NCI-H2107 treated with DMSO at 0.1 percent for 48 hours (cell line): ENCODE measurements at regions not wholly inside any gene's neighbourhood (a gene's known extent, or its start where the extent isn't known, plus 50 kb on each side); places are given as distances from the start of the nearest gene placed in this dataset.

Experiments
- DNase-seq: peaks from one replicate; lab custom pipeline; 2025; ENCODE audit not compliant: unreplicated experiment; lab: John Stamatoyannopoulos, UW

DNA sequence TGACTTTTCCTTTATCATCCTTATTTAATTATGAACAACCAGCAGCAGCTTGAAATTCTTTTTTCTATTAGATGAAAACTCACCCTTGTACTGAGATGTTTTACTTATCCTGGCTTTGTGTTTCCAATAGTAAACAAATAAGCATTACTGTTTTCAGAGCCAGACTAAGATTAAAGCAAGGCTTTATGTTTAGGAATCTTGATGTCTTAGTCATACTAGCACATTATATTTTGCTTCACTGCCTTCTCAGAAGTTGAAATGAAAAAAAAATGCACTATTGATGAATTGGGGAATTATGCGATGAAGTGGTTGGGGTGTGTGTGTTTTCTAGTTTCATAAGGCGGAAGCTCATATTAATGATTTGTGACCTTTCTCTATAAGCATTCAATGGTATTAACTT, 301.2 kb upstream of the E2F7 start:
- no peak for DNase-seq

GRCh38 chr12:77364400-77364799, 299.0 kb upstream of the E2F7 start:
- no peak for DNase-seq

DNA sequence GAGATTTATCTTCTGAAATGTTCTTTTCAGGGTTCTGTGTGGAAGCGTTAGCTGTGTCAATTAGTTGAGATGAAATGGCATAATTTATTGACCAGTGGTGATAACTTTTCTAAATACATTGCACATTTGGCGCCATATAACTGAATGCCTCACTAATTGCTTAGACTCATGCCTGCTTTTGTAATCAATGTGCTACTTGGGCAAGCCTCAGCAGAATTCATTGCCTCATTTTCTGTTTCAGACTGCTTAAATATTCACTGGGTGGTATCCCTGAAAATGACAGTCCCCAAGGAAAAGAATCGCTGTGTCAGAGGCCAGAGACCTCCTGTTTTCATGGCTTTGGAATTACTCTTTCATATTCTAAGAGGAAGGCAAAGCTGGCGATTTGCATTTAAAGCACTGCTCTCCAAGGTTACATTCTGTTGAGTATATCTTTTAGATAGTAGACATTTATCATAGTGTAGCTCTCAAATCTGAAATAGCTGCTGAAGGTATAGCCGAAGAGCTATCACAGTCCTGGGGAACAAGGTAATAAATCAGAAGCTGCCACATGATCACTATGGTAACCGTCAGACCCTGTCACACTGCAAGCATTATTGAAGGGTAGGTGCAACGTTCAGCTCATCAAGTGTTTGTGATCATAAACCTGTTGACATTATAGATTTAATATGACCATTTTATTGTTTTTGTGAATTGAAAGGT, 297.3 kb upstream of the E2F7 start:
- DNase-seq = no peak

DNA sequence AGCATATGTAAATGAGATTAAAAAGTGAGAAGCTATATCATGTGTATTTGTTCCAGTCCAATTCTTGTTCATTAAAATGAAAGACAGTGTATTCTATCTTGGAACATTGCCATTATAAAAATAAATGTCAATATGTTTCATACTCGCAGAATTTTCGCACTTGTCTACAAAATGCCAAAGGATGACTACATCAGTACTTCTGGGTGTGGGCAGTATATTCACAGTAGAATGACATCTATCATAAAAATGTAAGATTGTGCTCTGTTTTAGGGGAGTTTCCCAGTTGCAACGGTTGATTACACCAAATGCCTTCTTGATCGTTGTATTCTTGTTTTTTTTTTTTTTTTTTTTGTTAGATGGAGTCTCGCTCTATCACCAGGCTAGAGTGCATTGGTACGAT, 292.3 kb upstream of the E2F7 start:
- DNase-seq = no peak

DNA sequence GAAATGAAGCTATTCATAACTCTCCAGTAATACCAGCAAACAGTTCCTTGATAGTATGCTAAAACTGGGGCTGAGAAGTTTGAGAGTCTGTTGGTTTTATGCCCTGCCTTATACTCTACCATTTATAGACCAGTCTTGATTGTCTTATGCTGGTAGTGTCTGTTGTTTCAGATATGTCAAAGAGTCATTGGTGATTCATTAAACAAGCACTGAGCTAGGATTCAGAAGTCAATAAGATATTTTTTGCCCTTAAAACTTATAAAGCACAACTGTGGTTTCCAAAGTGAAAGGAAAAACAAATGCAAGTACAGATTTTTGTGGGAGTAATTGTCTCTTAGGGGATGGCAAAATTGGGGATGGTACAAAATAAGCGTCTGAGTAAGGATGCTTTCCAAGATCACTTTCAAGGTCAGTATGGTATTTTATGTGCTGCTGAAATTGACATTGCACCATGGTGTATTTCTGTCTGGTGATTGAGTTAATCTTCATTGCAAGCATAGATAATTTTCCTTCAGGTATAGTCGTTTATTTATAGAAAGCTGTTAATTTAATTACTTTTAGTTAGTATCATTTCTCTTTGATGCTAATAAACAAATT, 289.5 kb upstream of the E2F7 start:
- no peak for DNase-seq

- DNase-seq = no peak
Measured at GRCh38 chr12:77352946-77353345, 287.6 kb upstream of the E2F7 start.

DNA sequence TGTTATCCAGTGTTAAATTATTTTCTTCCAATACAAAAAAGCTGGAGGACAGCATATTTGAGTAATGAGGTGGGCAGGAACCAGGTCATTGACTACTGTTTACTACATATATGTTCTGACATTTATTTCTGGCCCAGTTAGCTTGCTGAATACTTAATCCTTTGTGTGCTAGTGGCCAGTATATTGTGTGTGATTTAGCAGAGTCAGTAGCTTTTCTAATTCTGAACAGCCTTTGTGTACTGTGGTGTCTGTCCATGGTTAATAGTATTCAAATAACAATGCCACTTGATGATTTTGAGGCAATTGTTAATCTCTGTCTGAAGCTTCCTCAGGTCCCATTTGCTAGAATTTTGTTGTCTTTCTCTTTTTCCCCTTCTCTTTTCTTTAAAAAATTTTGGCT, 286.5 kb upstream of the E2F7 start:
- DNase-seq = no peak

GRCh38 chr12:77349689-77350370, 284.5 kb upstream of the E2F7 start:
- DNase-seq = no peak

GRCh38 chr12:77347017-77347416, 281.6 kb upstream of the E2F7 start:
- DNase-seq = no peak

- DNase-seq = no peak
Measured at GRCh38 chr12:77345336-77345735, 280.0 kb upstream of the E2F7 start.

DNA sequence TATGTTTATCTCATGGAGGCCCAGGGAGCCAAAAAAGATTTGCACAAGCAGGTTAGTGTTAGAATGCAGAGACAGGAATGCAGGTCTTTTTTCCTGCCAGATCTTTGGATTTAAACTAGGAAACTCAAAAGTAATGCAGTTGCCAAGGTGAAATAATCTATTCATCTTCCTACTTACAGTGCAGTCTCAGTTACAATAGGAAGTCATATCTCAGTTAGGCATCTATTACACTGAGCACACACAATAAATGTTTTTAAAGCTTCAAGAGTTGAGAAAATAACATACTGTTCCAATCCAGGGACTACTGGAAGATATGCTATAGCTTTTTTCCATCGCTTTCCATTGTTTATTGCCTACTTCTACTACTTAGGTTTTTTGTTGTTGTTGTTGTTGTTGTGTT, 279.3 kb upstream of the E2F7 start:
- DNase-seq = no peak

- DNase-seq = no peak
Measured at GRCh38 chr12:77343291-77343690, 277.9 kb upstream of the E2F7 start.

DNA sequence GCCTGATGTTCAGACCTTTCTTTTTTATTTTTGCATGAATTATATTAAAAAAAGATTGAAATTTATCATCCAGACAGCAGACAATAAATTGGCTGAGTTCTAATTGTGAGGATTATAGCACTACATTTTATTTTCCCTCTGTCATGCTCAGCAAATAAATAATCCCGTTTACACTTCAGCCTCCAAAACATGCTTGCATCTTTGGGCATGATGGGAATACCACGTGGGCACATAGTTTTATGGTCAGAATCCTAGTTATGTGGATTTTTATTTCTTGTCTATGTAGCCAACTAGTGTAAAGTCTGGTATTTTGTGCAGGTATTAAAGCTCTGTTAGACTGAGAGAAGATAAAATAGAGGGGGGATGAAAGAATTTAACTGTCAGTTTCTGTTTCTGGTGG, 276.9 kb upstream of the E2F7 start:
- no peak for DNase-seq

DNA sequence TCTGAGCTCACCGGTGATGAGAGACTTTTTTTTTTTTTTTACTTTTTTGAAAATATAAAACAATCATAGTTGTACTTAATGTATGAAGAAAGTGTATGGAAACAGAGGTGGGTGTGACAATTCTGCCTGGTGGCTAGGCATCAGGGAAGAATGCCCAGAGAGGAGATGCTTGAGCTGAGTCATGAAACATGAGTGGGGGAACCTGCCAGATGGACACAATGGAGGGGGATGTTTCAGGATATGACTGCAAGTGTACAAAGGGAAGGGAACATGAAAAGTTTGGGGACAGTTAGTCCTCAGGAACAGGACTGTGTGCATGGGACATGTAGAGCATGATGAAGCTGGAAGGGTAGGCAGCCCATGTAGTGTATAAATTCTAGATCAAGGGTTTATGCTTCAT, 274.2 kb upstream of the E2F7 start:
- DNase-seq = no peak

DNA sequence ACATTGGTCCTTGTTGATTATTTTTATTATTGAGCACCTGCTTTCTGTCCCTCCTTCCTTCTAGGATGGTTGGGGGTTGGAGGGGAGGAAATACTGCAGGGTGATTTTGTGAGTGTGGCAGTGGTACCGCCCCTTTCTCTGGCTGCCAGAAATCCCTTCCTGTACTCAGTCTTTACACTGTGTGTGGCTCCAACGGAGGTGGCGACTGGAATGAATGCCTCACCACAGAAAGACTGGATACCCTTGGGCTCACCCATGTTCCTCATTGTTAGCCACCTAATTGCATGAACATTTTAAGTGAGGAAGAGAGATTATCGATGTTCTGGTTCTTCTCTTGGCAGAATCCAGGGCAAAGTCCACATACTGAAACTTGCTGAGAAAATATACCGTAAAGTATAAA, 272.0 kb upstream of the E2F7 start:
- DNase-seq = no peak

GRCh38 chr12:77334806-77335205, 269.4 kb upstream of the E2F7 start:
- no peak for DNase-seq

DNA sequence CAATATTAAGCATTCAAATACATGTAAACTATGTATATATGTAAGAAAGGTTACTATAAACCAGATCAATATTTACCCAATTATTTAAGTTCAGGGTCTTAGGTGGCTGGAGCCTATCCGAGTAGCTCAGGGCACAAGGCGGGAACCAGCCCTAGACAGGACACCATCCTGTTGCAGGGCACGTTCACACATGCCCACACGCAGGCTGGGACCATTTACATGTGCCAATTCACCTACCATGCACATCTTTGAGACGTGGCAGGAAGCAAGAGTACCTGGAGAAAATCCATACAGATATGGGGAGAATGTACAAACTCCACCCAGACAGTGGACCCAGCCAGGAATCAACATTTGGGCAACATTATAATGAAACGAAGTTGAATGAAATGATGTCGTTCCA, 263.0 kb upstream of the E2F7 start:
- DNase-seq = no peak

DNA sequence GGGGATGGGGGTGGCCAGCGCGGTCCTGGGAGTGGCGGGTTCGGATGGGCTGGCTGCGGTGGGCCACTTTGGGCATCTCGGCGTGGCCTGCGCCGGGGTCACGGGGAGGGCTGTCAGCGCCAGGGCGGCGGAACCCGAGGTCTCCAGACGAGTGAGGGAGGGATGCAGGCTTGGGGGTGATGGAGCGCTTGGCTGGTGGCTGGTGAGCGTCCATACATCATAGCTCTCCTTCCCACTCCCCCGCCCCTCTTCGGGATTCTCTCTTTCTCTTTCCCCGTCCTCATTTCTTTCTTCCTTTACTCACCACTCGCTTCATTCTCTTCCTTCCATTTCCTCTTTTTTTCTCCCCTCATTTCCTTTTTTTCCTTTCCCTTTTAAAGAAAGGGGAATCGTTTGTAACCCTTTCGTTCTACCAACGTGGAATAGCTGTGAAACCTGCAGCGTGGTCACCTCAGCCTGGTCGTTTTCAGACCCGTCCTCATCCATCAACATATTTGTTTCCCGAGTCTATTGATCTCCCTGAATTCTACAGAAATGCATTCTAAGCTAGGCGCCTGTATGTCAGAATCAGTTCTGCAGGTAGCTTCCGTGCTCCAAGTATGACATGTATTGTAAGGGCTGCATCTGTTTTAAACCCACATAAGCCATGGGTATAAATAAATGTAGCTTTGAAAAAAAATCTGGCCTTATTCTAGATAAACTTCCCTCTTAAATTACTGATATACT, 260.3 kb upstream of the E2F7 start:
- DNase-seq = no peak

DNA sequence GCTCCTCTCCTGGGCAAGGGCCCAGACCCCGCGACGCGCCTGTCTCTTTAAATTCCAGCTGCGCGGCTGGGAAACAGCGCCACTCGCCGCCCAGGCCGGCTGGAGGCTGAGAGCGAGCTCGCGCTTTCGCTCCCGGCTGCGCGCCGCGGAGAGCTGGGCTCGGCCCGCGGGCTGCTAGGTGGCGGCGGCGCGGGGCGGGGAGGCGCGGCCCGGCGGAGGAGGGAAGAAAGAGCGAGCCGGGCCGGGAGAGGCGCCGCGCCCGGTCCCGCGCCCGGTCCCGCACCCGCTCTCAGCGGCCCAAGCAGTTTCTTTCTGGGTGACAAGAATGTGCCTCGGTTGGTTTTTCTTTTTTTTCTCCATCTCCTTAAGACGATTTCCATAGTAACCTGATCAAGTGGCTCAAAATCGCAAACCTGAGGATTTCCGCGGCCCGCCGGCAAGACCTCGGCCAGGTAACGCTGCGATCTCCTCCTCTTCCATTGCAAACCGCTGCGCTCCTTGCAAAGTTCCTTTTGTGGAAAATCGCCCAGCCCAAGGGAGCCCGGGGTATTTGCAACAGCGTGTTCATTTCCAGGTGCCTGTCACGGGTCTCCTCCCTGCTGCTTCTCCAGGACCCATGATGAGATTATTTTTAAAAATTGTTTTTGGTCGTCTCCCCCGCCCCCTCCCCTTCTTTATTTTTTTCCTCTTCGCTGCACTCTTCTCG, 259.5 kb upstream of the E2F7 start:
- peak; percentile 34 for DNase-seq

- no peak for DNase-seq
Measured at GRCh38 chr12:77324416-77324762, 259.0 kb upstream of the E2F7 start.

- DNase-seq = no peak
Measured at GRCh38 chr12:77323788-77324415, 258.5 kb upstream of the E2F7 start.
